GM12878 (cell line): ENCODE measurements at regions not wholly inside any gene's neighbourhood (a gene's known extent, or its start where the extent isn't known, plus 50 kb on each side); places are given as distances from the start of the nearest gene placed in this dataset.

Source experiments
- ATAC-seq: fragments of 200-7000 bp; cut with Tn5 transposase; 3 replicates; pipeline ENCODE4 v1.9.1; 2020; ENCODE audit warnings: mild to moderate bottlenecking, moderate library complexity
- BruUV-seq: library from RNA; stranded (reverse); fragments of 400-500 nt; replicated peaks from 2 replicates; lab custom pipeline; 2021; lab: Mats Ljungman, UMichigan
- CTCF ChIA-PET: fragments of 300-600 bp; sonication (Branson Sonifier 250); formaldehyde crosslinking; extraction: SDS; loops from one replicate; lab custom pipeline; 2021; ENCODE audit warnings: inconsistent platforms; lab: Yijun Ruan, JAX
- POLR2A ChIA-PET: fragments of 350-600 bp; formaldehyde crosslinking; extraction: SDS; loops from one replicate; lab custom pipeline; 2021; ENCODE audit warnings: inconsistent platforms; lab: Charles Lee
- RAD21 ChIA-PET: fragments of 300-600 bp; sonication (Branson Sonifier 250); formaldehyde crosslinking; loops from one replicate; lab custom pipeline; 2023; ENCODE audit warnings: antibody characterized with exemption; ENCODE audit not compliant: unreplicated experiment; lab: Charles Lee
- SMC1A ChIA-PET: fragments of 300-600 bp; sonication (Branson Sonifier 250); formaldehyde crosslinking; loops from one replicate; lab custom pipeline; 2023; ENCODE audit not compliant: unreplicated experiment, uncharacterized antibody; lab: Charles Lee
- DNase-seq: peaks from one replicate; pipeline ENCODE4 v3.0.0-alpha.2; 2011; ENCODE audit warnings: low read depth, low spot score
- FAIRE-seq: peaks from 3 replicates; lab custom pipeline; 2011; peaks lifted over from hg19 to GRCh38; lab: Jason Lieb, UNC
- H2AFZ ChIP-seq: 2 replicates; pipeline ENCODE4 v1.6.0; 2011; ENCODE audit warnings: low read depth, low read length, control low read depth; ENCODE audit not compliant: control insufficient read depth
- H3K27ac ChIP-seq: 2 replicates; pipeline ENCODE4 v1.5.1; 2011; ENCODE audit warnings: control low read depth; ENCODE audit not compliant: control insufficient read depth, insufficient read depth
- H3K27me3 ChIP-seq, 2 experiments: replicated peaks in 1 of 2; 2 replicates each; pipeline versions ENCODE4 v1.6.0 to v1.6.1; 2011; ENCODE audit warnings: low read length in 1 of 2; ENCODE audit not compliant: control insufficient read depth in 2 of 2, insufficient read depth in 2 of 2
- H3K36me3 ChIP-seq, 2 experiments: 2 replicates each; pipeline ENCODE4 v1.5.1; 2011; ENCODE audit warnings: low read length in 1 of 2; ENCODE audit not compliant: control insufficient read depth in 2 of 2, insufficient read depth in 2 of 2
- H3K4me1 ChIP-seq: 2 replicates; pipeline ENCODE4 v1.6.1; 2011; ENCODE audit warnings: mild to moderate bottlenecking, low read length, moderate library complexity, mixed read lengths; ENCODE audit not compliant: control insufficient read depth, insufficient read depth
- H3K4me2 ChIP-seq: 2 replicates; pipeline ENCODE4 v1.6.0; 2011; ENCODE audit warnings: control low read depth; ENCODE audit not compliant: control insufficient read depth, insufficient read depth
- H3K4me3 ChIP-seq: fragments of 200-600 bp; sonication (generic); 2 replicates; pipeline ENCODE4 v1.5.1; 2016
- H3K79me2 ChIP-seq: 2 replicates; pipeline ENCODE4 v1.6.0; 2011; ENCODE audit warnings: low read length; ENCODE audit not compliant: control insufficient read depth, insufficient read depth
- H3K9ac ChIP-seq: 2 replicates; pipeline ENCODE4 v1.8.0; 2011; ENCODE audit warnings: low read length, control low read depth, mixed read lengths; ENCODE audit not compliant: control insufficient read depth, insufficient read depth
- H3K9me3 ChIP-seq: replicated peaks from 3 replicates; pipeline ENCODE4 v1.5.1; 2011; ENCODE audit warnings: mild to moderate bottlenecking, low read length; ENCODE audit not compliant: control insufficient read depth, insufficient read depth
- H4K20me1 ChIP-seq: 2 replicates; pipeline ENCODE4 v1.6.0; 2011; ENCODE audit not compliant: control insufficient read depth, insufficient read depth
- HDAC2 ChIP-seq: fragments of 200-600 bp; sonication (generic); IDR thresholded peaks from 2 replicates; pipeline ENCODE4 v1.6.1; 2017
- IKZF2 ChIP-seq, 2 experiments: fragments of 450-650 bp; IDR thresholded peaks; 2 replicates each; pipeline ENCODE4 v1.6.1; 2017; ENCODE audit warnings: mild to moderate bottlenecking in 2 of 2, moderate library complexity in 2 of 2
- JUND ChIP-seq: IDR thresholded peaks from 2 replicates; pipeline ENCODE4 v1.6.1; 2012; ENCODE audit warnings: low read depth, mild to moderate bottlenecking, low read length, improper control_type of control experiment, moderate library complexity
- PML ChIP-seq: IDR thresholded peaks from 2 replicates; pipeline ENCODE4 v1.6.1; 2012; ENCODE audit warnings: low read length, inconsistent platforms
- POLR2AphosphoS5 ChIP-seq: IDR thresholded peaks from 2 replicates; pipeline ENCODE4 v1.6.1; 2011; ENCODE audit warnings: mild to moderate bottlenecking, low read length, inconsistent platforms
- SRF ChIP-seq, 2 experiments: IDR thresholded peaks; 2 replicates each; pipeline ENCODE4 v1.6.1; 2011; ENCODE audit warnings: low read depth in 2 of 2, low read length in 2 of 2, mild to moderate bottlenecking in 1 of 2, moderate library complexity in 1 of 2
- STAT3 ChIP-seq: IDR thresholded peaks from 2 replicates; pipeline ENCODE4 v1.6.1; 2011; ENCODE audit warnings: low read depth, low read length, improper control_type of control experiment
- SUPT20H ChIP-seq: IDR thresholded peaks from 2 replicates; pipeline ENCODE4 v1.6.1; 2011; ENCODE audit warnings: low read depth, mild to moderate bottlenecking, low read length, moderate library complexity, borderline replicate concordance; ENCODE audit not compliant: control insufficient read depth
- TCF7 ChIP-seq: IDR thresholded peaks from 2 replicates; pipeline ENCODE4 v1.6.1; 2014; ENCODE audit warnings: antibody characterized with exemption, borderline replicate concordance
- WRNIP1 ChIP-seq: IDR thresholded peaks from 2 replicates; pipeline ENCODE4 v1.6.1; 2011; ENCODE audit warnings: low read depth, low read length, improper control_type of control experiment, borderline replicate concordance
- ZSCAN29 ChIP-seq: fragments of 450-650 bp; IDR thresholded peaks from 2 replicates; pipeline ENCODE4 v1.6.1; 2017; ENCODE audit warnings: mild to moderate bottlenecking, moderate library complexity
- ZZZ3 ChIP-seq: IDR thresholded peaks from 2 replicates; pipeline ENCODE4 v1.6.1; 2011; ENCODE audit warnings: low read depth; ENCODE audit not compliant: control insufficient read depth, insufficient read length
- WGBS: methylation state at CpG from one replicate; pipeline ENCODE4 v1.1.6; 2016; ENCODE audit warnings: low lambda C conversion rate; ENCODE audit not compliant: insufficient replicate concordance, insufficient coverage; ENCODE audit errors: missing lambda C conversion rate; 5-methylcytosine and 5-hydroxymethylcytosine counted together
- in situ Hi-C: fragments of 300-500 bp; cut with MboI; formaldehyde crosslinking; loops from 9 replicates; pipeline ENCODE4 v1.14.3; 2018; ENCODE audit warnings: mixed read lengths
- intact Hi-C: fragments of 100-400 bp; cut with micrococcal nuclease; formaldehyde crosslinking; loops from one replicate; pipeline ENCODE4 v1.14.2; 2022; ENCODE audit not compliant: unreplicated experiment
- TF ChIP-seq, protein P1 (sequence below): IDR thresholded peaks from 2 replicates; pipeline ENCODE4 v1.6.1; 2012; ENCODE audit warnings: low read length, inconsistent platforms
- TF ChIP-seq, protein P2 (sequence below), 3 experiments: IDR thresholded peaks in 2 of 3; conservative IDR thresholded peaks in 1 of 3; 2 replicates each; pipeline ENCODE4 v1.5.1; 2011; ENCODE audit warnings: low read depth in 3 of 3, low read length in 3 of 3, mild to moderate bottlenecking in 3 of 3, control low read depth in 2 of 3, moderate library complexity in 2 of 3, inconsistent platforms in 1 of 3, mixed read lengths in 1 of 3; ENCODE audit not compliant: control insufficient read depth in 2 of 3, insufficient read depth in 1 of 3; ENCODE audit errors: extremely low read depth in 1 of 3

DNA sequence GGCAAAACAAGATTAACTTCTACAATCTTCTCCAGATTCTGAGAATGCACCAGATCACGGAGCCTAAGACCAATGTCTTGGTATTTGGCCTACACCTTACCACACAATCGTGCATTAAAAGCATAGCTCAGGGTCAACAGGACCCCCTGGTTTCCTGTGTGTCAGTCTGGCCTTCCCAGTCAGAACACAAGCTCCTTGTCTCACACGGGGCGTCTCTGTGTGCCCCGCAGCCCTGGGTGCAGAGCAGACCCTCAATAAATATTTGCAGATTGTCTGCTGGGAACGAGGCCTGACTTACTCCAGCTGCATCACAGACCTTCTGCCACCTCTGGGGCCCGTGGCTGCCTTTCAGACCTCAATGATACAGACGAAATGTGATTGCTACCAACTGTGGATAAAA lies 82.5 kb upstream of the CTNNB1 start:
- Histone ChIP-seq H4K20me1 (no peaks in the 10 kb centered on the region), H2AFZ (peak overlapping the region; percentile 51; the same call in 1 of the 2 replicates), H3K27me3 (no peaks in the 10 kb centered on the region), H3K4me3 (no peak overlapping the region), H3K27ac (no peak overlapping the region), H3K4me2 (no peak overlapping the region), H3K9me3 (no peaks in the 10 kb centered on the region), H3K36me3 (no peaks in the 10 kb centered on the region), H3K4me1 (peaks cover 10% of the 10 kb centered on the region), H3K9ac (no peak overlapping the region), H3K79me2 (no peaks in the 10 kb centered on the region)
- WGBS, result 70% methylated on average over 8 of the region's 8 CpGs
- no peak for FAIRE-seq
- ATAC-seq, result no peak
- DNase-seq, result no peak
- POLR2A ChIA-PET, result no interaction called here
- intact Hi-C loops (no loop called here), in situ Hi-C loops (no loop called here)
- CTCF ChIA-PET, result no interaction called here
- no TSS peak for BruUV-seq
- RAD21 ChIA-PET, result no interaction called here
- TF ChIP-seq, protein P1, sequence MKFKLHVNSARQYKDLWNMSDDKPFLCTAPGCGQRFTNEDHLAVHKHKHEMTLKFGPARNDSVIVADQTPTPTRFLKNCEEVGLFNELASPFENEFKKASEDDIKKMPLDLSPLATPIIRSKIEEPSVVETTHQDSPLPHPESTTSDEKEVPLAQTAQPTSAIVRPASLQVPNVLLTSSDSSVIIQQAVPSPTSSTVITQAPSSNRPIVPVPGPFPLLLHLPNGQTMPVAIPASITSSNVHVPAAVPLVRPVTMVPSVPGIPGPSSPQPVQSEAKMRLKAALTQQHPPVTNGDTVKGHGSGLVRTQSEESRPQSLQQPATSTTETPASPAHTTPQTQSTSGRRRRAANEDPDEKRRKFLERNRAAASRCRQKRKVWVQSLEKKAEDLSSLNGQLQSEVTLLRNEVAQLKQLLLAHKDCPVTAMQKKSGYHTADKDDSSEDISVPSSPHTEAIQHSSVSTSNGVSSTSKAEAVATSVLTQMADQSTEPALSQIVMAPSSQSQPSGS, result no peak
- TF ChIP-seq STAT3, result no peak
- no peak for TF ChIP-seq POLR2AphosphoS5
- TF ChIP-seq JUND, result no peak
- no peak for TF ChIP-seq PML
- TF ChIP-seq, protein P2, sequence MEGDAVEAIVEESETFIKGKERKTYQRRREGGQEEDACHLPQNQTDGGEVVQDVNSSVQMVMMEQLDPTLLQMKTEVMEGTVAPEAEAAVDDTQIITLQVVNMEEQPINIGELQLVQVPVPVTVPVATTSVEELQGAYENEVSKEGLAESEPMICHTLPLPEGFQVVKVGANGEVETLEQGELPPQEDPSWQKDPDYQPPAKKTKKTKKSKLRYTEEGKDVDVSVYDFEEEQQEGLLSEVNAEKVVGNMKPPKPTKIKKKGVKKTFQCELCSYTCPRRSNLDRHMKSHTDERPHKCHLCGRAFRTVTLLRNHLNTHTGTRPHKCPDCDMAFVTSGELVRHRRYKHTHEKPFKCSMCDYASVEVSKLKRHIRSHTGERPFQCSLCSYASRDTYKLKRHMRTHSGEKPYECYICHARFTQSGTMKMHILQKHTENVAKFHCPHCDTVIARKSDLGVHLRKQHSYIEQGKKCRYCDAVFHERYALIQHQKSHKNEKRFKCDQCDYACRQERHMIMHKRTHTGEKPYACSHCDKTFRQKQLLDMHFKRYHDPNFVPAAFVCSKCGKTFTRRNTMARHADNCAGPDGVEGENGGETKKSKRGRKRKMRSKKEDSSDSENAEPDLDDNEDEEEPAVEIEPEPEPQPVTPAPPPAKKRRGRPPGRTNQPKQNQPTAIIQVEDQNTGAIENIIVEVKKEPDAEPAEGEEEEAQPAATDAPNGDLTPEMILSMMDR (IDR thresholded peaks at IDR 0.05 in 2 of 3, conservative IDR thresholded peaks at IDR 0.05 in 1 of 3; ENCODE audit: control insufficient read depth in 2 of 3, extremely low read depth in 1 of 3, insufficient read depth in 1 of 3, low read depth in 3 of 3, low read length in 3 of 3), result no peak
- no peak for TF ChIP-seq TCF7
- no peak for TF ChIP-seq HDAC2
- no peak for TF ChIP-seq ZZZ3
- TF ChIP-seq SUPT20H, result no peak
- TF ChIP-seq SRF (IDR thresholded peaks at IDR 0.05; ENCODE audit: low read depth in 2 of 2, low read length in 2 of 2), result no peak
- no peak for TF ChIP-seq ZSCAN29
- no peak for TF ChIP-seq WRNIP1
- no peak for TF ChIP-seq IKZF2 (IDR thresholded peaks at IDR 0.05)
- SMC1A ChIA-PET, result no interaction called here
